GM21528 (cell line): ENCODE measurements at regions not wholly inside any gene's neighbourhood (a gene's known extent, or its start where the extent isn't known, plus 50 kb on each side); places are given as distances from the start of the nearest gene placed in this dataset.

ENCODE experiments used
- ATAC-seq: cut with Tn5 transposase; IDR thresholded peaks from one replicate; pipeline ENCODE4 v1.9.1; 2021; ENCODE audit warnings: mild to moderate bottlenecking, moderate library complexity; ENCODE audit not compliant: unreplicated experiment, low FRiP score

DNA sequence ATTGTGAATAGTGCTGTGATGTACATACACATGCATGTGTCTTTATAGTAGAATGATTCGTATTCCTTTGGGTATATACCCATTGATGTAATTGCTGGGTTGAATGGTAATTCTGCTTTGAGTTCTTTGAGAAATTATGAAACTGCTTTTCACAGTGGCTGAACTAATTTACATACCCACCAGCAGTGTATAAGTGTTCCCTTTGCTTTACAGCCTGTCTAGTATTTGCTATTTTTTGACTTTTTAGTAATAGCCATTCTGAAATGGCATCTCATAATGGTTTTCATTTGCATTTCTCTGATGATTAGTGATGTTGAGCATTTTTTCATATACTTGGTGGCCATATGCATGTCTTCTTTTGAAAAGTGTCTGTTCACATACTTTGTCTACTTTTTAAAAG lies 54.5 kb upstream of the FAM78B start:
- no peak for ATAC-seq

DNA sequence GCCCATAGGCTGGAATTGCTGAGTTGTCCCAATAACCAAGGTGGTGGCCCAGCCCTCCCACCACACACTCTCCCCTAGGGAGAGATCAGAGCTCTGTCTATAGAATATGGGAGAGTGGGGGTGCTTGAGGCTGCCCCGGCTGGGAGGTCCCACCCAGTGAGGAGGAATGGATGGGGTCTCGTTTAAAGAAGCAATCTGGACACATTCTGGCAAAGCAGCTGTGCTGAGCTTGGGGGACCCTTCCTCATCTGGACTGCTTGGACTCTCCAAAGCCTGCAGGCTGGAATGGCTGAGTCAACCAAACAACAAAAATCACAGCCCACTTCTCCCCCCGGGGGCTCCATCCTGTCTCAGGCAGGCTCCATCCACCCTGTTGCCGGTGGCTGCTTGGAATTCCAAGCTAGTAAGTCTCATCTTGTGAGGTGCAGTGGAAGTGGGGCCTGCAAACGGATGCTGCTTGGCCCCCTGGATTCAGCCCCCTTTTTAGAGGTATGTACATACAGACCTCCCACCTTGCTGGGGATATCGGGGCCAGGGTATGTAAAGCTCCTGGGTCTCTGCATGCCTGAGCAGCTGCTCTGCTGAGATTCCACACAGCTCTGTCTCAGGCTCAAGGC lies 67.1 kb upstream of the FAM78B start:
- ATAC-seq, result no peak

DNA sequence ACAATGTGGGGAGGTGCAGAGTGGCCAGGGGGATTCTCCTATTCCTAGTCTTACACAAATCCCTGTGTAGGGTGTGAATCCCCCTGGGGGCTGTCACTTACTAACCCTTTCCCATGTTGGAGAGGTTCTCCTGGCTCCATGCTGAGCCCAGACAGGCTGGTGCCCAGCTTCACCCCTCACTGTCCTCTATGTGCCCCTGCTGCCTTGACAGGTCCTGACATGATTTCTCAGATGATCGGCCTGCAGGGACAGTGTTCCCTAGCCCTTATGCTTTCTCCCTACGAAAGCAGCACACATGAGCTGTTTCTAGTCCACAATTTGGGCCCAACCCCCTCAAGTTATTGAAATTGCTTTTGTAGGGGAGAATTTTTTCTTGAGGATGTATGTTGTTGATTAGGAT lies 68.9 kb upstream of the FAM78B start:
- ATAC-seq, result no peak

DNA sequence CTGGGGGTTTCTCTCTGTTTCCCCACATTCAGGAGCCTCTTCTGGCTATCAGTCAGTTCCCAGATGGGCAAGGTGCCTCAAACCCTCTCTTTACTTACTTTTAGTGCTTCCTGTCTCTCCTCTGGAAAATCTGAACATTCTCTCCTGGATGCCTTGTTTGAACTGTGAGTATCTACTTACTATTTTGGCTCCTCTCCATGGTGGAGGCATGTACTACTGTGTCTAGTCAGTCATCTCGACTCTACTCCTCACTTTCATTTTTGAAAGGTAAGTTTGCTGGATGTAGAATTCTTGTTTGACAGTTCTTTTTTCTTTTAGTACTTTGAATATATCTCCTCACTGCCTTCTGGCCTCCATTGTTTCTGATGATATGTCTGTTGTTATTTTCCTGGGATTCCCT lies 70.9 kb upstream of the FAM78B start:
- no peak for ATAC-seq

DNA sequence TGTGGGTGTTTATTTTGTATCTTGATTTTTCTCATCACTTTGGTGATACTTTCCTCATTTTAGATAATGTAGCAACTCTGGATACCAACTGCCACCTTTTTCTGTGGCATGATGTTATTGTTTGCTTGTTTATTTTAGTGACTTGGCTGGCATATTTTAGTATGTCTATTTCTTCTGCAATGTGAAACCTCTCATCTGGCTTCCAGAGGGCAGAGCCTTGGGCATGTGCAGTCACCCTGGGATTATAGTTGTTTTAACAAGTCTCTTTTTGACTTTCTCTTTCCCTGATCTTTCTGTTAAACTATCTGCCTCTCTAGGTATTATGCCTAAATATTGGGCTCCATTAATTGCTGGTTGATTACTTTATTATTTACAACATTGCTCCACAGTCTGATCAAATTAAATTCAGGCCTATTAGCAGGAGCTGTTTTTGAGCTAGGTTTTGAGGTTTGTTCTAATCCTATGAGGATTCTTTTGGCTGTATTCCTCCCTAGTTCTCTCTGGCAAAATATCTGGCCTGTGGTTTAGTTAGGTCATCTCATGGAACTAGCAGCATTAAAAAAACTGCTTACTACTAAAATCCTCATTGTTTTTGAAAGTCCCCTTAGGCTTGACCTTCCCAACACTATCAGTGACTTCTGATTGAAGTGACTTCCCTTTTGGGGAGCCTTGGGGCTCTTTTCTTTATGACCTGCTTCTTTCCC lies 86.4 kb upstream of the FAM78B start:
- no peak for ATAC-seq

DNA sequence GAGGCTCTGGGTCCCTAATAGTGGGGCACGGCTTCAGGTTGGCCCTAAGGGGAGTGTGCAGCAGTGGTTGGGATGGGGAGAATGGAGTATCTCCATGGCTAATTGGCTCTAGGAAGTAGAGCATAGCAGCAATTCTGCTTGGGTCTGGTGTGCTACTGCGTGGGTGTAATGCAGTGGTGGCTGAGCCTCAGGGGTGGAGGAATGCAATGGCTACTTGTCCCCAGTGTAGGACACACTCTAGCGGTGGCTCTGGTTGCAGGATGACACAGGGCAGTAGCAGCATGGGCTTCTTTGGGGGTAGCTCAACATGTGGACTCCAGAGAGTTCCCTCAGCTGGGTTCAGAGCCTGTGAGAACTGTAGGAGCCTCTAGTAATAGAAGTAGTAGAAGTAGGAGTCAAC lies 91.2 kb upstream of the FAM78B start:
- ATAC-seq, result no peak

DNA sequence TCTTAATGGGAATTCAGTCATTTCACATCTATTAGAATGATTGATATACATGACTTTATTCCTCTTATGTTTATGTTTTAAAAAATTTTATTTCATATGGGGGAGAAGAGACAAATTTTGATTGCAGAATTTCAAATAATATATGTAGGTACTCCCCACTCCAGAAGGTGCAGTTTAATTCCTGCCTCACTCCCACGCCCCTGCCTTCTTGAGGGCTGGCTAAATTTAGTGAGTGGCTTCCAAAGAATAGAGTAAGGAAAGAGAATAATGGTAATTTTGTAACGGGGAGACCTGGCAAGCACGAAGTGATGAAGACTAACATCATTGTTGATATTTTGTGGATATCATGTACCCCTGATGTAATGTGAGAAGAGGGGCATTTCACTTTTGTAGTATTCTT lies 94.7 kb upstream of the FAM78B start:
- ATAC-seq, result no peak

DNA sequence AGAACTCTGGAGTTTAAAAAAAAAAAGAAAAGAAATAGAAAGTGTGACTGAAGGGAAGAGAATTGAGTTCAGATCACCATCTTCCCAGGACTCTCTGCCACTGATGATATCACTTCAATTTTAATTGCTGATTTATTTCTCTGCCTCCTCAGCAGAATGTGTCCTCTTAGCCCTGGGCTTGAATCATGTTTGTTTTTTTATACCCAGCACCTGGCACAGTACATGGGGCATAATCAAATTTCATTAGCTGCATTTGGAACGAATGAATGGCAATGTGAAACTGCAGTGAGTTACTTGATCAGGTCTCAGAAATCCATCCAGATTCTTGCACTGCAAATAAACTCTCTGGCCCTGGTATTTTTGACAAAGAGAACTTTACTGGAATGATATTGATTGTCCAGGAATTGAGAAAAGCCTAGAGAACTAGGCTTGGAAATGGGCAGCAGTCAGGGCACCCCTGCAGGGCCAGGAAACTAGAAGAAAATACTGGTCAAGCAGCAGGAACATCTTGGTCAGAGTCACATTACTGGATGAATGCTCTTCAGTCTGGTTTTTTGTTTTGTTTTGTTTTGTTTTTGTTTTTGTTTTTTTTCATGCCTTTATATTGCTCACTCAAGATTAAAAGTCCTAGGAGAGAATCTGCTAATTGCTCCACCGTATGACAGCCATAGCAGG lies 103.8 kb upstream of the FAM78B start:
- ATAC-seq, result no peak

DNA sequence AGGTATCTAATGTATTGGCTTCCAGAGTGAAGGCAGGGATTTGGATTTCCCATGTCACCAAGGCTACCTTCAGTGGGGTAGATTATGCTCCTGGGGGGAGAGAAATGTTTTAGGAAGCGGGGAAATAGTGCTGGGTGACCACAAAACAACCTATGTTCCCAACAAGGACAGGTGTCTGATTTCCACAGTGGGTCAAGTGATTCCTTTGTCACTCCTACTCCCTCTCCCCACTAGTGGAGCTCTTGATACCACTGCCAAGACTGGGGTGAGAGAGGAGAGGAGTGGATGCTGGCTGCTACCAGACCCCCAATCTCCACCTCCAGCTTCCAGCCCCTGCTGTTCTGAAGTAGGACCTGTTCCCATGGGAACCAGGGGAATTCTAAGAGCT lies 104.3 kb upstream of the FAM78B start:
- no peak for ATAC-seq

DNA sequence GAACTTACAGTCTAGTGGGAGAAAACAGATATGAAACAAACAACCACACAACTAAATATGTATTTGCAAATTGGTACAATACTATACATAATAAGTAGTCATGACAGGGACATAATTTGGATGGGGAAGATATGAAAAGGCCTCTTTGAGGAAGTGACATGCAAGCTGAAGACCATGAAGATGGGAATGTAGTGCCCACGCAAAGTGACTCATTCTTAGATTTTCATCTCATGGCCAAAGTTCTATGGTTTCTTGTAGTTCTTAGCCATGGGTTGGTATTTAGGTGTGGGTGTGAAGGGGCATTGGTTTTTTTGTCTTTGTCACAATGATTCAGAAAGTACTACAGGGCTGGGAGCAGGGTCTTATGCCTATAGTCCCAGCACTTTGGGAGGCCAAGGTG lies 105.4 kb upstream of the FAM78B start:
- no peak for ATAC-seq

DNA sequence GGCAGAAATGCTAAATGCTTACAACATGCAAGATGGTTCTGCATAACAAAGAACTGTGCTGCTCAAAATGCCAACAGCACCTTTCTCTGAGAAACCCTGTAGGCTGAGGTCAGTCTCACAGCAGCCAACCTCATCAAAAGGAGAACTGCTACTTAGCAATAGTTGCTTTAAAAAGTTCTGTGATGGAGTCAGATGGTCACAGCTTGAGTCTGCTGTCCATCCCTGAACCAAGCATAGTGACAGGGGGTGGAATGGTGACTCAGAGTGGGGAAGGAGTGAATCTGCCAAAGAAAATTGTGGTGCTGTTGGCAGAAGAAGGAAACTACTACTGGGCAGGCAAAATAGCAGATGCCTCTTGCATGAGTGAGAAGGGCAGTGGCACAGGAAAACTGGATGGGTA lies 106.0 kb upstream of the FAM78B start:
- ATAC-seq, result no peak

DNA sequence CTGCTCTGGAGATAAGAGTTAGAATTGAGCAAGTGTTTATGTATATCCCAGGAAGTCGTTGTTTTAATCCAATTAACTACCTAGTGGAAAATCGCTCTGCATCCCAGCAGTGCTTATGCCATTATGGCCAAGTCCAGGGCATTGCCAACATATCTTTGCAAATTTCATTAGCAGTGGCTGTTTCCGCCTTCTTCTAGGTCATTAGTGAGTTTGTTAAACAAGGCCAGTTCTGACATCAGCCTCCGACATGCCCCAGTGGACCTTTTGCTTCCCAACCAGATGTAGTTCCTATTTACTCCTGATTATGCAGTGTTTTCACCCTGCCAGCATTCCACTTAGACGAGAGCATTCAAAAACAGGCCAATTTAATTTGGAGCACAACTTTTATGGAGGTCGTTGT lies 106.8 kb upstream of the FAM78B start:
- no peak for ATAC-seq

DNA sequence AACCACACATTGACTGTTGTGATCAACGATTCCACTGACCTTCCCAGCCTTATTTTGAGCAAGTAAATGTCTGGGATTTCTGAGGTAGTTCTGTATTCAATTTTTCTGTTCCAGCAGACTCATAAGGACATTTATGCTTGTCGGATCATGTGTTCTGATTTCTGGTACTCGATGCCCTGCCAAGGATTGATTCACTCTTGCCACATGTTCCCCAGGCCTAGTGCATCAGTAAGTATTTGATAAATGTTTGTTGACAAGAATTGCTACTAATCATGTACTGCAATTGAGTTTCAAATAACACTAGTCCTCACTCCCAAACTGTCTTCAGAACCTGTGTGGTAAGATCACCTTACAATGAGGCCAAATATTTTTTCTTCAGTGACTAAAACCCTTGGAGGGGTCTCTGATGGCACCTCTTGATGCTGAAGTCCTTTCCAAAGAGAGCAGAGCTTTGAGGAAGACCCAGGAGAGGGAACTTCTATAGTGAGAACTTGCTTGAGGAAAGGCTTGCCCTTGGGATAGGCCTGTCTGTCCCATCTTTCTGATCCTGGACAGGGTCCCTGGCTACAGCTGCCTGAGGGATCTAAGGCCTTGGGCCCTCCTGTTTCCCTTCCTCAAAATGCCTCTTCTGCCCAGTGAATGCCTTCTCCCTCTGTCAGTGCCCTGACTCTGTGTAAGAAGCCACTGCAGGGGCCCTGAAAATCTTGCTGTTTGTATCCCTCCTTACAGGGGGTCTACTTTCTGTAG lies 115.8 kb upstream of the FAM78B start:
- no peak for ATAC-seq

DNA sequence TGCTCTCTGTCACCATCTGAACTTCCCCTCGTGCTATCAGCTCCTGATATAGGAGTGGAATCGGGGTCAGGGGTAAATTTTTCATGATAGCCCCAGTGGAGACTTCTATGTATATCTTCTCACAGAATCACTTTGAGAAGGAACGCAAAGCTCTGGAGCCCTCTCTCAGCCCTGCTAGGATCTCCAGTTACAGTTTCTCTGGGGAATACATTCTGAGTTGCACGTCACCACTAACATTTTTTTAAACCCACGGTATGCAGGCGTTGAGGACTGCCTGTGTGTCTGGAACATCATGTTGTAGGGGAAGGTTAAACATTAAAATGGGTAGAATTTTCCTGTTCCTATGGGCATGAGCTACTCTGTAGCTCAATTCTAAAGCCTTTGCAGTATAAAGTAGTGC lies 116.4 kb upstream of the FAM78B start:
- no peak for ATAC-seq

DNA sequence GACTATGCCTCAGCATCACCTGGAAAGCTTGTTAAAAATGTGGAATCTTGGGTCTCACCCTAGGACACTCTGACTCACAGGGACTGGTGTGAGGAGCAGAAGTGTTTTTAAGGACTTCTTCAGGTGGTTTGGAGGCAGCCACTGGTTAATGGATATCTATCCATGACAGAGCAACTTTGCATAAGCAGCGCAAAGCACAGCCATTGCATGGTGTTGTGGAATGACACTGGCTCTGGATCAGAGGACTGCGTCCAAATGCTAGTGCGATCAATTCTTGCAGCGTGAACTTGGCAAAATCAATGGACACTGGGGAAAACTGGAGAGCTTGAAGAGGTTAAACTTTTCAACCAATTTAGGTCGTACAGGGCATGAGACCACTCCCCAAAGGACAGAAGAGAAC lies 116.8 kb upstream of the FAM78B start:
- ATAC-seq, result no peak

DNA sequence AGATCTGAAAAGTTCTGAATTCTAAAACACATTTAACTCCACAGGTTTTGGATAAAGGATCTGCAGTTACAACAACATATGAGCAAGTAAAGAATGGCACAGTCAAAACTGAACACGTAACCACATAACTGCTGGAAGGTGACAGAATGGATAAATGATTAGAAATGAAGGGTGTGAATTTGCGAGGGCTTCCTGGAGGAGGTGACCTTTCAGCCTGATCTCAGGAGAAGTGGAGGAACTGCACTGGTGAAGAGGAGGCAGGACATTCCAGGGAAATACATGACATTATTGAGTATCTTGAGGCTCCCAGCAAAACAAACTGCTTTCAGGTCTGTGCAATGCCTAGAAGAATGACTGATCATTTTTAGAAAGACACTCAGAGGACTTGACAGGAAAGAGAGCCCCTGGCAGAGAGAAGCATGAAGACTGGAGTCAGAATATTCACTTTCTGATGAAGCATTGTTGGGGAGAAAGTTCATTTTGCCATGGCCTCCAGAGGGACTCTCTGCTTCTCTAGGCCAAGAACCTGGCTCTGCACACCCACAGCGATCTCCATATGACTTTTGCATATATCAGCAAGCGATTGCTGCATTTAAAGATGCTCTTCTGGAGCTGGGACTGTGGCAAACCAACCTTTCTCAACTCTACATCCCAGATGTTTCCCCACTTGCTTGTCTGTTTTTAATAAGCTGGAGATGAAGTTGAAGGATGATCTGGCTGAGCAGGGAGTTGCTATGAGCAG lies 122.7 kb upstream of the FAM78B start:
- ATAC-seq, result no peak

DNA sequence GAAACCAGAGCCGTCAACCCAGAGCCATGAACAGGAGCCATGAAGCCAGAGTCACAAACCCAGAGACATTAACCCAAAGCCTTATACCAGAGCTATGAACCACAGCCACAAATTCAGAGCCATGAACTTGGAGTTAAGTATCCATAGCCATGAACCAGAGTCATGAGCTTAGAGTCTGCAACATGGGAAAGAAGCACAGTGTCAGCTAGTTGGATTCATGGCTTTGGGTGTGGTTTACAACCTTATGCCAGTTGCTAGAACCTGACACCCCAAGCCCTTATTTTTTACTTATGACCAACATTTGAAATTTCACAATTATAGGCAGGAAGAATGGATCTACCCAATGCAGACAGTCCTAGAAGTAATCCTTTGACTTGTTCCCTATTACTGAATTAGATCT lies 128.9 kb upstream of the FAM78B start:
- ATAC-seq, result no peak

DNA sequence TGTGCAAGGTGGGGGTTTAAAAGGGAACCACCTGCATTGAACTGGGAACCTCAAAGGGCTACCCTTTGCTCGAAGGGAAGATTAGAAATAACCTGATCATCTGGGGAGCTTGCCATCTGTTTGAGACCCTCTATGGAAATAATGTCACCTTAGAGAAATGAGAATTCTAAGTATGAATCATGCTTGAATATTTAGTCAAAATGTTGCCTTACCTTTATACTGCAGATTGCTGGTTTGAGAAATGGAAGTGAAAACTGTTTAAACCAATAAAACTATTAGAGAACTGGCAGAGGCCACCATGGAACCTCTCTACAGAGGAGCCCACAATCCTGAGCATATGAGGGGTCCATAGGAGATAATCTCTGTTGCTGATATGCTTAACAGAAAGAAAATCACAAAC lies 131.2 kb upstream of the FAM78B start:
- no peak for ATAC-seq

DNA sequence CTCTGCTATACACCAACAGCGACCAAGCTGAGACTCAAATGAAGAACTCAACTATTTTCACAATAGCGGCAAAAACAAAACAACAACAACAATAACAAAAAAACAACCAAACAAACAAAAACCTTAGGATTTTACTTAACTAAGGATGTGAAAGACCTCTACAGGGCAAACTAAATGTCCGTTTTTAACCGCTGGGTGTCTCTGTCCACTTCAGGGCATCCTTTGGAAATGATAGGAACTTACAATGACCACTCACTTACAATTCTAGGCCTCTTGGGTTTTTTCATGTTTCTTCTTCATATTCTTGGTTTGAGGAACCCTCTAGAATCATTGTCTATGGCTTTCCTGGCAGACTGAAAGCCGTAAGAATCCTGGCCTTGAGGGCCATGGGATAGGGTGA lies 134.0 kb upstream of the FAM78B start:
- ATAC-seq, result no peak

DNA sequence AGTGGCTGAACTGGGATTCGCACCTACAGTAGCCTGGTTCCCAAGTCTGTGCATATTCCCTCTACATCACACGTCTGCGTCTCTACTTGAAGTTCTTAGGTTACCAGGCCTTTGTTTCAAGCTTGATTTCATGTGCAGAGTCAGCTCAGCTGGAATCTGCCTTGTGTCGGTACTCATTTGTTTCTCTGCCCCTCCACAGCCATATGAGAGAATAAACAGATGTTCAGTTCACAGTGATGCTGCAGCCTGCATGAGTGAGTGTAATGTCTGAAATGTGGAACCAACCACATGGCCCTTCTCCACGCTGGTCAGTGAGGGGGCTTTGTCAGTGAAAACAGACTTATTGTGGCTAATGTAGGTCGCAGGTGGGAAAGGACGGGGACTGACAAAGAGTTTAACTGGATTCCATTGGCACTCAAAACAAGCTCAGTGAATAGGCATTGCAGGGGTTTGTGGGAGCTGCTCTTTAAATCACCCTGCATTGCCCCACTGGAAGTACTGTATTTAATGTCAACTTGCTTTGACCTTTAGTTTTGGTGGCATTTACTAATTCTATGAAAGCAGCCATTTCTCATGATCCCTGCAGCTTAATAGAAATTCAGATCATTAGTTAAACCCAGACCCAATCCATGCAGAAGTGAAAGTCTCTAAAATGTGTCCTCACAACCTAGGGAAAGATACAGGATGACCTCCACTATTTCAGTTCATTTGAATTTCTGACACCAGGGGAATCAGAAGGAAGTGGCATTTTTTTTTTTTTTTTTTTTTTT lies 136.4 kb upstream of the FAM78B start:
- ATAC-seq, result no peak
